Tibial artery (tissue), 4 donors: ENCODE measurements at regions not wholly inside any gene's neighbourhood (a gene's known extent, or its start where the extent isn't known, plus 50 kb on each side); places are given as distances from the start of the nearest gene placed in this dataset.

Experiments used
- DNase-seq, 2 donors: peaks; one replicate each; pipeline ENCODE4 v3.0.0-alpha.2; 2019
- H3K27ac ChIP-seq, 2 donors: fragments of 200-600 bp; sonication (generic) in 1 of 2; 1 replicate in 1 of 2; 2 replicates in 1 of 2; pipeline ENCODE4 v1.5.1; 2018 to 2019; ENCODE audit warnings: mild to moderate bottlenecking in 1 of 2
- H3K27me3 ChIP-seq, 2 donors: fragments of 200-600 bp; sonication (generic) in 1 of 2; one replicate each; pipeline versions ENCODE4 v1.5.1 to v1.6.0; 2016 to 2019
- H3K36me3 ChIP-seq, 3 donors: fragments of 200-600 bp; sonication (generic) in 2 of 3; one replicate each; pipeline ENCODE4 v1.5.1; 2016 to 2019; ENCODE audit warnings: mild to moderate bottlenecking in 2 of 3
- H3K4me1 ChIP-seq, 4 donors: fragments of 200-600 bp; sonication (generic) in 2 of 4; 1 replicate in 3 of 4; 2 replicates in 1 of 4; pipeline ENCODE4 v1.5.1; 2016 to 2019
- H3K4me3 ChIP-seq, 2 donors: fragments of 200-600 bp; sonication (generic) in 1 of 2; 1 replicate in 1 of 2; 2 replicates in 1 of 2; pipeline ENCODE4 v1.5.1; 2018 to 2019; ENCODE audit warnings: mild to moderate bottlenecking in 2 of 2
- H3K9me3 ChIP-seq, 3 donors: fragments of 200-600 bp; sonication (generic) in 1 of 3; one replicate each; pipeline ENCODE4 v1.5.1; 2016 to 2019
- intact Hi-C: fragments of 100-400 bp; cut with DNase I; formaldehyde crosslinking; loops from one replicate; pipeline ENCODE4 v1.15.0; 2023; ENCODE audit warnings: low total_unique reads
- TF ChIP-seq, protein P1 (sequence below), 2 experiments: fragments of 200-600 bp in 1 of 2; fragments of 450-650 bp in 1 of 2; IDR thresholded peaks; one replicate each; pipeline ENCODE4 v1.5.1; 2017 to 2019; ENCODE audit warnings: antibody characterized with exemption in 2 of 2, mild to moderate bottlenecking in 1 of 2, moderate library complexity in 1 of 2

- Histone ChIP-seq H3K27me3 (peaks cover 0 to 8% of the 10 kb centered on the region in 2 donors), H3K4me3 (no peak overlapping the region), H3K4me1 (no peaks in the 10 kb centered on the region), H3K36me3 (no peaks in the 10 kb centered on the region), H3K9me3 (no peaks in the 10 kb centered on the region), H3K27ac (no peak overlapping the region)
- no peak for DNase-seq
- TF ChIP-seq, protein P1, sequence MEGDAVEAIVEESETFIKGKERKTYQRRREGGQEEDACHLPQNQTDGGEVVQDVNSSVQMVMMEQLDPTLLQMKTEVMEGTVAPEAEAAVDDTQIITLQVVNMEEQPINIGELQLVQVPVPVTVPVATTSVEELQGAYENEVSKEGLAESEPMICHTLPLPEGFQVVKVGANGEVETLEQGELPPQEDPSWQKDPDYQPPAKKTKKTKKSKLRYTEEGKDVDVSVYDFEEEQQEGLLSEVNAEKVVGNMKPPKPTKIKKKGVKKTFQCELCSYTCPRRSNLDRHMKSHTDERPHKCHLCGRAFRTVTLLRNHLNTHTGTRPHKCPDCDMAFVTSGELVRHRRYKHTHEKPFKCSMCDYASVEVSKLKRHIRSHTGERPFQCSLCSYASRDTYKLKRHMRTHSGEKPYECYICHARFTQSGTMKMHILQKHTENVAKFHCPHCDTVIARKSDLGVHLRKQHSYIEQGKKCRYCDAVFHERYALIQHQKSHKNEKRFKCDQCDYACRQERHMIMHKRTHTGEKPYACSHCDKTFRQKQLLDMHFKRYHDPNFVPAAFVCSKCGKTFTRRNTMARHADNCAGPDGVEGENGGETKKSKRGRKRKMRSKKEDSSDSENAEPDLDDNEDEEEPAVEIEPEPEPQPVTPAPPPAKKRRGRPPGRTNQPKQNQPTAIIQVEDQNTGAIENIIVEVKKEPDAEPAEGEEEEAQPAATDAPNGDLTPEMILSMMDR (IDR thresholded peaks at IDR 0.05): no peak
- intact Hi-C loops: no loop called here
Measured at GRCh38 chr11:45395421-45395820, 109.3 kb upstream of the SYT13 start.

- H3K27ac ChIP-seq: no peak overlapping the region
- no peak for DNase-seq
- TF ChIP-seq, protein P1 (IDR thresholded peaks at IDR 0.05): no peak
- H3K9me3 ChIP-seq: no peaks in the 10 kb centered on the region
- H3K4me3 ChIP-seq: no peak overlapping the region
- no peaks in the 10 kb centered on the region for H3K4me1 ChIP-seq
- no peaks in the 10 kb centered on the region for H3K36me3 ChIP-seq
- peaks cover 0 to 8% of the 10 kb centered on the region in 2 donors for H3K27me3 ChIP-seq
- intact Hi-C loops: no loop called here
Measured at GRCh38 chr11:45394294-45395085, 108.3 kb upstream of the SYT13 start.

GRCh38 chr11:45393826-45394225, 107.7 kb upstream of the SYT13 start:
- intact Hi-C loops: no loop called here
- TF ChIP-seq, protein P1 (IDR thresholded peaks at IDR 0.05): no peak
- no peak for DNase-seq

DNA sequence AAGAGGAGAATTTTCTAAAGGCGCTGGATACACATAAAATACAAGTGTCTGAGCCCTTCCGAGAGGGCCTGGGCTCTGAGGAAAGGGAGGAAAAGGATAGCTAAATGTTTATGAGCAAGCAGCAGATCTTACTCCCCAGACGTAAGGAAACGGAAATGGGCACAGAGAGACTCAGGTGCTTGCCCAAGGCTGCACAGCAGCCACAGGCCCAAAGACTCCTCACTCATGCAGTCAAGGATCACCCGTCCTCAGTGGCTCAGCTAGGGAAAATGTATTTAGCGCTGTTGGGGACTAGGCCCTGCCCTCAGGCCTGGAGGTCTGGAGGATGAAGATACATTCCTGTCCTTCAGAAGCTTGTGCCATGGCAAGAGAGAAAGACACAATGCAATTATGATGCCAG, 107.2 kb upstream of the SYT13 start:
- TF ChIP-seq, protein P1 (IDR thresholded peaks at IDR 0.05): no peak
- Histone ChIP-seq H3K4me1 (peaks cover 0 to under 1% (median 0%) of the 10 kb centered on the region in 4 donors), H3K9me3 (no peaks in the 10 kb centered on the region), H3K27ac (no peak overlapping the region), H3K27me3 (peaks cover 0 to 6% of the 10 kb centered on the region in 2 donors), H3K36me3 (no peaks in the 10 kb centered on the region), H3K4me3 (no peak overlapping the region)
- no peak for DNase-seq
- intact Hi-C loops: no loop called here

More at GRCh38 chr11:45393826-45394225, 107.7 kb upstream of the SYT13 start:
- Histone ChIP-seq H3K27ac (no peak overlapping the region), H3K36me3 (no peaks in the 10 kb centered on the region), H3K9me3 (no peaks in the 10 kb centered on the region), H3K4me3 (no peak overlapping the region), H3K27me3 (peaks cover 0 to 6% of the 10 kb centered on the region in 2 donors), H3K4me1 (no peaks in the 10 kb centered on the region)

- Histone ChIP-seq H3K4me3 (no peak overlapping the region), H3K36me3 (no peaks in the 10 kb centered on the region), H3K27ac (no peak overlapping the region), H3K9me3 (no peaks in the 10 kb centered on the region), H3K27me3 (peaks cover 0 to 6% of the 10 kb centered on the region in 2 donors), H3K4me1 (peaks cover 0 to 6% (median 0%) of the 10 kb centered on the region in 4 donors)
- no peak for DNase-seq
- TF ChIP-seq, protein P1 (IDR thresholded peaks at IDR 0.05): no peak
- intact Hi-C loops: no loop called here
Measured at GRCh38 chr11:45392591-45393091, 106.5 kb upstream of the SYT13 start.
